ENCODE measurements at regions not wholly inside any gene's neighbourhood (a gene's known extent, or its start where the extent isn't known, plus 50 kb on each side); places are given as distances from the start of the nearest gene placed in this dataset.

DNA sequence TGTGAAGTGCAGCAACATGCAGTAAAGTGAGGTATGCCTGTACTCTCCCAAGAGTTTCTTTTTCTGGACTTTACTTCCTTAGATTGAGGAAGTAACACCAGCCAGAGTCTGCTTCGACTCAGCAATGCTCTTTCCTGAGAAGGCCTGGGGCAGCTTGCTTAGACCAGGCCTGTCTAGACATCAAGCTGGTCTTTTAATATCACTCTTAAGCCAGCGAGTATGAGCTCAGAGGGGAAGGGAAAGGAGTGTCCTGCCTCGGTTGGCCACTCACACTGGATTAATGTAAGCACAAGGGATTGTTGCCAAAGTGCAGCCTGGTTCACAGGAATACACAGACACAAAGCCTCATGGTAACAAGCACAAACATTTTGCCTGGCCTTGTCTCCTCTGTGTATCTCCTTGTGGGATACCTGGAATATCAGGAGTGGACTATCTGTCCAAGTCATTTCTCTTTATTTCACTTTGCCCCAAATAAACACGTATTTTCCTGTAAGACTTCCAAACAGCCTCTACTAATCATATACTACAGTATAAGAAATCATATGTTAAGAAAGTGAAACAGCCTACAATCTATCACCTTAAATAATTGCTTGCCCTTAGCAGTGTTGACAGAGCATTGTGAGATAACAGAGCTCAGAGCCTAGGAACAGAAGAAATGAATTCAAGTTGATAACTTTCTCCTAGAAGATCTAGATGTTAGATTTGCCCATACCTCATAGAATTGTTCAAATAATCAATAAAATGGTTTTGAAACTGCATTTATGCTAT, 121.2 kb upstream of the DAAM1 start:
- Histone ChIP-seq H3K27me3 (no peaks in the 10 kb centered on the region), H3K36me3 (no peaks in the 10 kb centered on the region), H3K4me1 (peaks cover 0 to 8% (median 4%) of the 10 kb centered on the region in 3 donors), H3K4me3 (no peak overlapping the region), H3K9me3 (peaks cover 0 to 7% (median 6%) of the 10 kb centered on the region in 3 donors), H3K27ac (no peak overlapping the region)
- TF ChIP-seq POLR2A (IDR thresholded peaks at IDR 0.05) = no peak
- TF ChIP-seq, protein P1, sequence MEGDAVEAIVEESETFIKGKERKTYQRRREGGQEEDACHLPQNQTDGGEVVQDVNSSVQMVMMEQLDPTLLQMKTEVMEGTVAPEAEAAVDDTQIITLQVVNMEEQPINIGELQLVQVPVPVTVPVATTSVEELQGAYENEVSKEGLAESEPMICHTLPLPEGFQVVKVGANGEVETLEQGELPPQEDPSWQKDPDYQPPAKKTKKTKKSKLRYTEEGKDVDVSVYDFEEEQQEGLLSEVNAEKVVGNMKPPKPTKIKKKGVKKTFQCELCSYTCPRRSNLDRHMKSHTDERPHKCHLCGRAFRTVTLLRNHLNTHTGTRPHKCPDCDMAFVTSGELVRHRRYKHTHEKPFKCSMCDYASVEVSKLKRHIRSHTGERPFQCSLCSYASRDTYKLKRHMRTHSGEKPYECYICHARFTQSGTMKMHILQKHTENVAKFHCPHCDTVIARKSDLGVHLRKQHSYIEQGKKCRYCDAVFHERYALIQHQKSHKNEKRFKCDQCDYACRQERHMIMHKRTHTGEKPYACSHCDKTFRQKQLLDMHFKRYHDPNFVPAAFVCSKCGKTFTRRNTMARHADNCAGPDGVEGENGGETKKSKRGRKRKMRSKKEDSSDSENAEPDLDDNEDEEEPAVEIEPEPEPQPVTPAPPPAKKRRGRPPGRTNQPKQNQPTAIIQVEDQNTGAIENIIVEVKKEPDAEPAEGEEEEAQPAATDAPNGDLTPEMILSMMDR (IDR thresholded peaks at IDR 0.05) = no peak
- WGBS, 2 donors = 10 to 12% methylated on average over 4 of the region's 4 CpGs
- no peak for DNase-seq
- intact Hi-C loops (cut with DNase I) = no loop called here

DNA sequence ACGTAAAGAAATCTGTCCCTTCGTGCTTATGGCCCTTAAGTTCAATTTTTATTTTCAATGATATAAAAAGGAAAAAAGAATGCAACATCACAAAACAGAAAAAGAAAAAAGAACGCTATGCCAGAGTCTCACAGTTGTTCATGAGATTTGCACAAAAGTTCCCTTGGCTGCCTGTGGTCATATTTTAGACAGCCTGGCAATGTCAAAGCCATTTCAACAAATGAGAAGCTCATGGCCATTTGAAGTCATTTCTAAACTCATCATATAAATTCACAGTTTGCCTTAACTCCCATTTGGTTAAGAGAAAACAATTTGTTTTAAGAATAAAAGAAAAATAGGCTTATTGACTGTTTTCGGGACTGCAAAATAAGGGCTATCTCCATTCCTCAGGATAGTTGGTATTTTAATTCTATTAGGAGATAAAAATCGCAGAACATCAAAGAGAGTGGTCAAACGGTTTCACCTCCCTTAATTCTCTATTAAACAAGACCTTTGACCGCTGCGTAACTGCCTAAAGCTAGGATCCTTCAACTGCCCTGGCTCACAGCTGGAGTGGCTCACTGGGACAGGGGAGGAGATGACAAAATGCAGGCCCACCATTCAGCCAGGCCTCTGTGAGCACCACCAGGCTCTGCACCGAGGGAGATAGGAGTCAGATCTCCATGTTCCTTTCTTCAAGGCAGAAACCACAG, 119.2 kb upstream of the DAAM1 start:
- TF ChIP-seq, protein P1 (IDR thresholded peaks at IDR 0.05) = no peak
- no peak for TF ChIP-seq POLR2A (IDR thresholded peaks at IDR 0.05)
- Histone ChIP-seq H3K4me3 (no peak overlapping the region), H3K27ac (no peak overlapping the region), H3K9me3 (no peaks in the 10 kb centered on the region), H3K36me3 (no peaks in the 10 kb centered on the region), H3K4me1 (peaks cover 0 to 8% (median 4%) of the 10 kb centered on the region in 3 donors), H3K27me3 (no peaks in the 10 kb centered on the region)
- WGBS, 2 donors = 73 to 77% methylated on average over 8 to 9 of the region's 9 CpGs
- intact Hi-C loops (cut with DNase I) = no loop called here
- DNase-seq = no peak

DNA sequence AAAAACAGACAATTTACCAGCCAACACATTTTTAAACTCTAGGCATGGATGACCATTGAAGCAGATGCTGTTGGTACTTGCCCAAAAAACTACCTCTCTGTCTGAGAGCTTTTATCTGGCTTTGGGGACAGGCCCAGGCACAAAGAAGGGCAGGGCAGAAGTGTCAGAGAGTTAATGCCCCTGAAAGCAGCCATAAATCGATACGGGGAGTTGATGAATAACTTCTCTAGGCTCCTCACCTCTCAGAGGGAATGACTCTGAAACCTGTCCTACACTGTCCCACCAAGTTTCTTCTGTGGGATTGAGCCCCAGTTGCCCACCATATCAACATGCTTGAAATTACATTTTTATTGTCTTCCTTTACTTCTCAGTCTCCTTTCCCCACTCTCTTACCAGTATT, 113.0 kb upstream of the DAAM1 start:
- WGBS, 2 donors = 52 to 65% methylated on average over 2 of the region's 2 CpGs
- Histone ChIP-seq H3K27me3 (no peaks in the 10 kb centered on the region), H3K4me3 (no peak overlapping the region), H3K9me3 (no peaks in the 10 kb centered on the region), H3K27ac (no peak overlapping the region), H3K4me1 (no peaks in the 10 kb centered on the region), H3K36me3 (no peaks in the 10 kb centered on the region)
- intact Hi-C loops (cut with DNase I) = no loop called here
- TF ChIP-seq, protein P1 (IDR thresholded peaks at IDR 0.05) = no peak
- no peak for TF ChIP-seq POLR2A (IDR thresholded peaks at IDR 0.05)
- DNase-seq = no peak

- Histone ChIP-seq H3K9me3 (no peaks in the 10 kb centered on the region), H3K36me3 (no peaks in the 10 kb centered on the region), H3K27ac (no peak overlapping the region), H3K4me1 (no peaks in the 10 kb centered on the region), H3K4me3 (no peak overlapping the region), H3K27me3 (no peaks in the 10 kb centered on the region)
- no peak for TF ChIP-seq POLR2A (IDR thresholded peaks at IDR 0.05)
- TF ChIP-seq, protein P1 (IDR thresholded peaks at IDR 0.05) = no peak
- intact Hi-C loops (cut with DNase I) = no loop called here
- DNase-seq = no peak
Measured at GRCh38 chr14:59081720-59082119, 106.7 kb upstream of the DAAM1 start.

GRCh38 chr14:59085207-59085739, 103.2 kb upstream of the DAAM1 start:
- intact Hi-C loops (cut with DNase I) = no loop called here

More at GRCh38 chr14:59085207-59085739, 103.2 kb upstream of the DAAM1 start:
- Histone ChIP-seq H3K4me3 (no peak overlapping the region), H3K4me1 (no peaks in the 10 kb centered on the region), H3K9me3 (no peaks in the 10 kb centered on the region), H3K36me3 (no peaks in the 10 kb centered on the region), H3K27ac (no peak overlapping the region), H3K27me3 (no peaks in the 10 kb centered on the region)
- WGBS, 2 donors = 80 to 94% methylated on average over 1 to 2 of the region's 2 CpGs
- no peak for TF ChIP-seq POLR2A (IDR thresholded peaks at IDR 0.05)
- TF ChIP-seq, protein P1 (IDR thresholded peaks at IDR 0.05) = no peak
- DNase-seq = no peak
